ENCODE measurements at regions not wholly inside any gene's neighbourhood (a gene's known extent, or its start where the extent isn't known, plus 50 kb on each side); places are given as distances from the start of the nearest gene placed in this dataset.

DNA sequence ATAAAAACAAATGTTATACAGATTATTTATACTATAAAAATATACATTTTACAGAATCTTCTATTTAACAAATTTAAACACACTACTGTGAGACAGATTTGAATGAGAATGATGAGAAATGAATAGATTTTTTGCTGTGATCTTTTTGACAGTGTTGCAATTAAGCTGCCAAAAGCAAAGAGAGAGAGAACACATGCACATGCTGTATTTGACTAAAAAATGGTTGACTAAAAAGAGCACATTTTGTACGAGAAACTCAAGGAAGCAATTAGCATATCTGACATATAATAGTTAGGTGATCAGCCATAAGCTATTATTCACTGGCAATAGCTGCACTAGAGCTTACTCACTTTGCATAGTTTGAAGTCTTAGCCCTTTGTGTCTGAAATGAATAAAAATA, 115.8 kb downstream of the SYT10 start:
- TF ChIP-seq, protein P1, sequence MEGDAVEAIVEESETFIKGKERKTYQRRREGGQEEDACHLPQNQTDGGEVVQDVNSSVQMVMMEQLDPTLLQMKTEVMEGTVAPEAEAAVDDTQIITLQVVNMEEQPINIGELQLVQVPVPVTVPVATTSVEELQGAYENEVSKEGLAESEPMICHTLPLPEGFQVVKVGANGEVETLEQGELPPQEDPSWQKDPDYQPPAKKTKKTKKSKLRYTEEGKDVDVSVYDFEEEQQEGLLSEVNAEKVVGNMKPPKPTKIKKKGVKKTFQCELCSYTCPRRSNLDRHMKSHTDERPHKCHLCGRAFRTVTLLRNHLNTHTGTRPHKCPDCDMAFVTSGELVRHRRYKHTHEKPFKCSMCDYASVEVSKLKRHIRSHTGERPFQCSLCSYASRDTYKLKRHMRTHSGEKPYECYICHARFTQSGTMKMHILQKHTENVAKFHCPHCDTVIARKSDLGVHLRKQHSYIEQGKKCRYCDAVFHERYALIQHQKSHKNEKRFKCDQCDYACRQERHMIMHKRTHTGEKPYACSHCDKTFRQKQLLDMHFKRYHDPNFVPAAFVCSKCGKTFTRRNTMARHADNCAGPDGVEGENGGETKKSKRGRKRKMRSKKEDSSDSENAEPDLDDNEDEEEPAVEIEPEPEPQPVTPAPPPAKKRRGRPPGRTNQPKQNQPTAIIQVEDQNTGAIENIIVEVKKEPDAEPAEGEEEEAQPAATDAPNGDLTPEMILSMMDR (IDR thresholded peaks at IDR 0.05) = no peak
- TF ChIP-seq POLR2AphosphoS5 (IDR thresholded peaks at IDR 0.05) (no peak), POLR2A (IDR thresholded peaks at IDR 0.05) (no peak)

All from prostate gland (tissue), 2 donors.